ENCODE measurements at regions not wholly inside any gene's neighbourhood (a gene's known extent, or its start where the extent isn't known, plus 50 kb on each side); places are given as distances from the start of the nearest gene placed in this dataset.

GRCh38 chr5:106028314-106028713, 1642.4 kb downstream of the EFNA5 start:
- no peak for TF ChIP-seq CTCF (IDR thresholded peaks at IDR 0.05)
- no peak for TF ChIP-seq TEAD4 (IDR thresholded peaks at IDR 0.05; ENCODE audit: borderline replicate concordance, insufficient read depth)
- TF ChIP-seq RXRA (IDR thresholded peaks at IDR 0.05; ENCODE audit: borderline replicate concordance, low read depth): no peak
